ENCODE measurements at regions not wholly inside any gene's neighbourhood (a gene's known extent, or its start where the extent isn't known, plus 50 kb on each side); places are given as distances from the start of the nearest gene placed in this dataset.

DNA sequence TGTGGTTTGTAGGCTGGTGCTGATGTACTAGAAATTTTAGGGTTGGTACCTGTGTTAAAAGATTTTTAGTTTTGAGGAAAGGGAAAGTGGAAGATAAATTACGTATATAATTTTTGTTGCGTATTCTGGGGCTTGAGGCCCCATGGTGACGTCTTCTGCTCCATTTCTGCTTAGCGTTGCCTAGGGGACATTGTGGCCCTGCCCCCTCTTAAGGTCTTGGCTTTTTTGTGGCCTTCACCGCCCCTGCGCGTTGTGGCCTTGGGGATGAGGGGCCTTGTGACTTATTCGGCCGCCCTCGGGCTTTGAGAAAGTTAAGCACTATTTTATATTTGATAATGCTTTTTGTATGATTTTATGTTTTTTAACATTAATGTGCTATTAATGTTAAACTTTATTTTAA lies 182.0 kb downstream of the KLF13 start:
- Histone ChIP-seq H3K36me3 (no peaks in the 10 kb centered on the region), H3K27me3 (no peaks in the 10 kb centered on the region), H3K9me3 (no peaks in the 10 kb centered on the region), H3K4me3 (no peak overlapping the region)
- DNase-seq: no peak

DNA sequence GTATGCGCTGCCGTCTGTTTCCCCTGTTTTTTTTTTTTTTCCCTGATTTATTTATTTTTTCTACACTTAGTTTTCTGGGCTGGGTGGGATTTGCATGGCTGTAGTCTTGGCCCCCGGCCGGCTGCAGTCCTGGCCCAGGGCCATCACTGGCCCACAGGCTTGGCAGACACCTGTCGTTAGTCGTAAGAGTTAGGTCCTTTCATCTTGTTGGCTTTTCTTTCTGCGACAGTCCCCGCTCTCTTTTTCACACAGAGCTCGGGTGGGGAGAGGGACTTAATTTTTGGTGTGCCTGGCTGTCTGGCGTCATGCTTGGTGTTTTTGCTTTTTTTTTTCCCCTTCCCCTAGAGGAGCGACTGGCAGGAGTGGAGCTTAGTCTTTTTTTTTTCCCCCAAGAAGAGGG lies 183.4 kb downstream of the KLF13 start:
- no peaks in the 10 kb centered on the region for H3K27me3 ChIP-seq
- H3K4me3 ChIP-seq: no peak overlapping the region
- H3K36me3 ChIP-seq: no peaks in the 10 kb centered on the region
- H3K9me3 ChIP-seq: no peaks in the 10 kb centered on the region
- no peak for DNase-seq

DNA sequence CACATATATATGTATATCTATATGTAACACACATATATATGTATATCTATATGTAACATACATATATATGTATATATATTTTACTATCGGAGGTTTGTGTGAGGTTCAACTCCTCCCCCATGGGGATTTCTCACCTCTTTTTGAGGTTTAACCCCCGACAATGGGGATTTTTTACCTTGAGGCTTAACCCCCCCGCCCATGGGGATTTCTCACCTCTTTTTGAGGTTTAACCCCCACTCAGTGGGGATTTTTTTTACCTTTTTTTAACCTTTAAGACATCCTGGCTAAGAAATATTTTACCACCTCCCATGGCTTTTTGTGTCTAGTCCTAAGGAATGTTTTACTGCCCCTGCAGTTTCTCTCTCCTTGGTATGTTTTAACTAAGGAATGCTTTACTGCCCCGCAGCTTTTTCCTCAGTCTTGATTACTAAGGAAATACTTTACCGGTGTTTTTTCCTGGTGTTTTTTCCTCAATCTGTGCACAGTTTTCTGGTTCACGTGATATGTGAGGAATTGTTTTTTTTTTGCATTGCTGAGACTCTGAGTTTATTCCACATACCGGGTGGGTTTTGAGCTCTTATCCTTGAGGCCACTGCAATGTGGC lies 185.2 kb downstream of the KLF13 start:
- H3K27me3 ChIP-seq: no peaks in the 10 kb centered on the region
- no peaks in the 10 kb centered on the region for H3K36me3 ChIP-seq
- DNase-seq: no peak
- no peak overlapping the region for H3K4me3 ChIP-seq
- H3K9me3 ChIP-seq: no peaks in the 10 kb centered on the region

DNA sequence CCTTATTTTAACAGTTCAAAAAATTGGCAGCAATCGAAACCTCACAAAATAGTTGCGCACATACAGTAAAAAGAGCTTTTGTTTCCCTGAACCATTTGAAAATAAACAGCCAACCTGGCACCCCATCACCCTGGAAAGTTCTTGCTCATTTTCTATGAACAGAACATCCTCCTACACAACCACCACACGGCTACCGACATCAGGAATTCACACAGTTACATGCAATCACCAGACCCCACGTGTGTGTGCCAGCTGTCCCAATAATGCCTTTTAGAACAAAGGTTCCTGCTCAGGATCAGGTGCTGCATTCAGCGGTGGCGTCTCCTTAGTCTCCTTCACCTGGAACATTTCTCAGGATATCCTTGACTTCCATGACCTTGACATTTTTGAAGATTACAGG lies 186.5 kb downstream of the KLF13 start:
- H3K36me3 ChIP-seq: no peaks in the 10 kb centered on the region
- no peaks in the 10 kb centered on the region for H3K9me3 ChIP-seq
- no peaks in the 10 kb centered on the region for H3K27me3 ChIP-seq
- DNase-seq: no peak
- H3K4me3 ChIP-seq: no peak overlapping the region

DNA sequence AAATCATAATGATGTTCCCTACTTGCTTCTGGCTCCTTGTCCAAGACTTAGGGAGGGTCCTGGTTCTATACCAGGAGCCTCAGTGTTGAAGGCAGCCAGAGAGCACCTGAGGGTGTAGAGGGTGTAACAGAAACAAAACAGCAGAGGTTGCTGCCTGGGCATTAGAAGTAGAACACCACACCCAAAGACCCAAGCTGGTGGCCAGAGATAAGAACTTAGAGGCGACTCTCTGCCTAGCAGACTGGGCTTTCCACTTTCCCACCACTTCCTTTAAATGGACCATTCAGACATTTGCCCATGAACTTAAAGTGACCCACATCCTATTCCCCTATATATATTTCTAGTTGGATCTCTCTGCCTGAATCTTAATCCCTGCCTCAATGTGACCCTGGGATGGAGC lies 189.8 kb downstream of the KLF13 start:
- no peak overlapping the region for H3K4me3 ChIP-seq
- no peaks in the 10 kb centered on the region for H3K9me3 ChIP-seq
- no peaks in the 10 kb centered on the region for H3K36me3 ChIP-seq
- DNase-seq: no peak
- H3K27me3 ChIP-seq: no peaks in the 10 kb centered on the region

DNA sequence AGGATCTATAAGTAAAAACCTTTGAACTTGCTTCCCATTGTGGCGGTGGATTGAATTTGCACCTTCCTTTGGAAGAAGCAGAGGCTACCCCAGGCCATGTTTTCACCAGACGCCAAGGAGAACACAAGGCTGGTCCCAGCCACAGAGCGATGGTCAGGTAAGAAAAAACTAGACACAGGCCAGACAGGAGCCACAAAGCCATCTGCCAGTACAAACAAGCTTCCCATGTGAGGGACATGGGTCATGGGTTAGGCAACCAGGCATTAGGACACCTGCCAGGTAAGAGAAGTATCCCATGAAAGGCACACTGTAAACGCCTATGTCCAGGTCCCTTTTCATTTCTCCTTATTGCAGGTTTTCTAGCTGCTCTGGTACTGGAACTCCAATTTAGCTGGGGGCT lies 190.2 kb downstream of the KLF13 start:
- no peak for DNase-seq
- no peaks in the 10 kb centered on the region for H3K9me3 ChIP-seq
- H3K27me3 ChIP-seq: no peaks in the 10 kb centered on the region
- no peaks in the 10 kb centered on the region for H3K36me3 ChIP-seq
- H3K4me3 ChIP-seq: no peak overlapping the region

DNA sequence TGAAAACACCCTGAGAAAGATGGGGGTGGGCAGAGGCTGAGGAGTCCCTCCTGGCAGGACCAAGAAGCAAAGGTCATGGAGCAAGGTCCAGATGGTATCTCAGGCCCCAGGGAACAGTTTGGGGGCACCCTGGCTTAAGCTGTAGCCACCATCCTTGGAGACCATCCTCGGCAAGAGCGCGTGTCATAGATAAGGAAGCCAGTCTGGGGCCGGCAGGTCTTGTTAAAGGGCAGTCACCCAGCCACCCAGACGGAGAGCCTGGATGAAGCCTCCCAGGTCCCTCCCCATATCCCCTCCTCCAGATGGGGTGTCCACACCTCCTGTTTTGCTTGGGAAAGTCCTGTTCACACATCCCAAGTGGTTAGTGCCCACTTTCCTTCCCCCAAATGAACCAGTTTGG lies 191.1 kb downstream of the KLF13 start:
- Histone ChIP-seq H3K4me3 (no peak overlapping the region), H3K27me3 (no peaks in the 10 kb centered on the region), H3K36me3 (no peaks in the 10 kb centered on the region), H3K9me3 (no peaks in the 10 kb centered on the region)
- DNase-seq: no peak

DNA sequence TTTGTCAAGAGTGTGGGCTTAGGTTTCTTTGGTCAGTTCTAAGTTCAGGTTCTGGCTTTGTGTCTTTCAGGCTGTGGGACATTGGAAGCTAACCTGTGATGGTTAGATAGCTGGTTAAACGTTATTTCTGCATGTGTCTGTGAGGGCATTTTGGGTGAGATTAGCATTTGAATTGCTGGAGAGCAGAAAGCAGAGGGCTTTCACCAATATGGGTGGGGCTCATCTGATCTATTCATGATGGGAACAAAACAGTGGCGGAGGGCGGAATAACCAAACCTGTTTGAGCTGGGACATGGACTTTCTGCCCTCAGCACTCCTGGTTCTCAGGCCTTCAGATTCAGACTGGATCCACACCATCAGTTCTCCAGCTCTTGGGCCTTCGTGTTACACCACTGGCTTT lies 195.4 kb downstream of the KLF13 start:
- DNase-seq: no peak
- H3K9me3 ChIP-seq: no peaks in the 10 kb centered on the region
- H3K36me3 ChIP-seq: no peaks in the 10 kb centered on the region
- no peak overlapping the region for H3K4me3 ChIP-seq
- H3K27me3 ChIP-seq: no peaks in the 10 kb centered on the region

DNA sequence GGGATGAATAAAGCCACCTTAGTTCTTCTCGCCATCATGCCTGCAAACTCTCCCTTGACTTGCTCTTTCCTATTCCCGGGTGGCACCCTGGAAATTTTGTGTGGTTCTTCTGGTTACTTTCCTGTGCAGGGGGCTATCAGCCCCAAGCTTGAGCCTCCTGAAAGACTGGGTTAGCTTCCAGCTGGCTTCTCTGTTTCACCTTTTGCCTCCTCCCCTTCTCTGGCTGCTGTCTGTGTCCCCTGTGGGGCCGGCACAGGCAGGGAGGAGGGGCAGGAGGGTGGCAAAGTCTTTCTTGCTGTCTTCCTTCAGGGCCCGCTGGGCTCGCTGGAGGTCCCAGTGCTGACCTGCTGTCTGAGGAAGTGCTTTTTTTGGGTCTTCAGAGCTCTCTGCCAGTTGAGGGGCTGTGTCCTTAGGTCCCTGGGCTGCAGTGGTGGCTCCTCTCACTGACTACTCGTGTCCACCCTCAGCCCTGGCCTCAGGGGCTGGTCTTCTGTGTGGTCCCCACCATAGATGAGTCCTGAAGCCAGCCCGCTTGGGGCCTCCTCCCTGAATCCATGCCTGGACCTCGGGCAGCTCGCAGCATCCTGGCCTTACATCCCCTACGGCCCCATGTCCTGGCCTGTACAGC lies 196.5 kb downstream of the KLF13 start:
- no peak for DNase-seq
- Histone ChIP-seq H3K36me3 (no peaks in the 10 kb centered on the region), H3K9me3 (no peaks in the 10 kb centered on the region), H3K4me3 (no peak overlapping the region), H3K27me3 (no peaks in the 10 kb centered on the region)

DNA sequence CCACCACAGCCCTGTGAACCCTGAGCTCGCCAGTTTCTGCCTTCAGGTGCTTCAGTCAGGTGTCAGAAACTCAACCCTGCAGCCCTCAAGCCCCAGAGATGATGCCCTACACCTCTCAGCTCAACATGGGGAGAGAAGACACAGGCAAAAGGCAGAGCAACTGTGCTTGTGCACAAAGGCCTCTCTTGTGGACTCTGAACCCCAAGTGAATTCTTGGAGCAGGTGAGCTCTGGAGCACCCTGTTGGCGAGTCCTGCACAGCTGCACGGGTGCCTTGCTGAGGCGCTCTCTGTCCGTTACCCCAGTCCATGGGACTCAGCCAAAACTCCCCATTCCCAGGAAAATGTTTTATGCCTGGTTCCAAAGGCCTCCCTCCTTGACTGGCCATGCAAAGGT lies 197.0 kb downstream of the KLF13 start:
- Histone ChIP-seq H3K36me3 (no peaks in the 10 kb centered on the region), H3K9me3 (no peaks in the 10 kb centered on the region), H3K27me3 (no peaks in the 10 kb centered on the region), H3K4me3 (no peak overlapping the region)
- no peak for DNase-seq

DNA sequence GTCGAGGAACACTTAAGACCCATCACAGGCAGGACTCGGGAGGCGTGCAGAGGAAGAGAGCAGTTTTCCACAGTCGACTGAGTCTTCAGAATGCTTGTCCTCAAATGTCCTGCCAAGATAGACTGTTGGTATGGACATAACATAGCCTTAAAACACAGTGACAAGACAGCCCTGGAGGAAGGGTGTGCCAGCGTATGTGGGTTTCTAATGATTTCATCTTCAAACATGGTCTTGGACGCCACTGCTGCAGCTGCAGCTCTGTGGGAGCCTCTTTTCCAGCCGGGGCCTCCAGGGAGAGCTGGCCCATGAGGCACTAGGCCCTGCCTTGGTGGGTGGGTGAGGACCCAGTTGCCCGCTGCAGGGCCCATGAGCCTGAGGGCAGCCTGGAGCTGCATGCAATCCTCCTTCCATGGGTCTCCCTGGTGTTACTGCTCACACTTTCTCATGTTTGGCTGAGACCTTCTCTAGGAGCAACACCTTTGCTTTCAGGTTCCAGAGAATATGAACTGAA lies 198.6 kb downstream of the KLF13 start:
- Histone ChIP-seq H3K36me3 (no peaks in the 10 kb centered on the region), H3K4me3 (no peak overlapping the region), H3K27me3 (no peaks in the 10 kb centered on the region), H3K9me3 (no peaks in the 10 kb centered on the region)
- DNase-seq: no peak

DNA sequence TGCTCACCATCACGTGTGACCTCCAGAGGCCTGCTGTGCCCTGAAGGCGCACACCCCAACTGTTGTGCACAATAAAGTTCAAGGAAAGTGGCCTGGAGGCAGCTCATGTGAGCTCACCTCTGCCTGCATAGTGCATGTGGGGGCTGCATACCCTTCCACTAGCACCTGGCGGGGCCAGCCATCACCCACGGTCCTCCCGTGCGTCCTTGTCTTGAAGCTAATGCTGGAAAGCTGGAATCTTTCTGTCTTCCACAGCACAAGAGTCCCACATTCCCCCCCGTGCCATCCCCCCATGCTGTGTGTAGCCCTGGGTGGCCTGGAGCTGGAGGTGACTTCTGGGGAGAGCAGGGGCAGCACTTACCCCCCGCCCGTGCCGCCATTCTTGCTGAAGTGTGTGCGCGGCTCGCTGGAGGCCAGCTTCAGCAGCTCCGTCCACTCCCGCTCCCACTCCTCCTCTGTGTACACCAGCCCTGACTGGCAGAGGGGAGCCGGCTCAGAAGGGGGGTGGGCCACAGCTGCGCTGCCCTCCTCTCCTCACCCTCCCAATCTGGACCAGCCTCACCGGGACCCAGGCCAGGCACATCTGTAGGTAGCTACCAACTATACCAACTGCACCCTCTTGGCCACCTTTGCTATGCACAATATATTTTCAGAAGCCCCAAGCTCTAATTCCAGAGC lies 199.5 kb downstream of the KLF13 start:
- Histone ChIP-seq H3K36me3 (no peaks in the 10 kb centered on the region), H3K27me3 (no peaks in the 10 kb centered on the region), H3K9me3 (no peaks in the 10 kb centered on the region), H3K4me3 (no peak overlapping the region)
- DNase-seq: no peak

DNA sequence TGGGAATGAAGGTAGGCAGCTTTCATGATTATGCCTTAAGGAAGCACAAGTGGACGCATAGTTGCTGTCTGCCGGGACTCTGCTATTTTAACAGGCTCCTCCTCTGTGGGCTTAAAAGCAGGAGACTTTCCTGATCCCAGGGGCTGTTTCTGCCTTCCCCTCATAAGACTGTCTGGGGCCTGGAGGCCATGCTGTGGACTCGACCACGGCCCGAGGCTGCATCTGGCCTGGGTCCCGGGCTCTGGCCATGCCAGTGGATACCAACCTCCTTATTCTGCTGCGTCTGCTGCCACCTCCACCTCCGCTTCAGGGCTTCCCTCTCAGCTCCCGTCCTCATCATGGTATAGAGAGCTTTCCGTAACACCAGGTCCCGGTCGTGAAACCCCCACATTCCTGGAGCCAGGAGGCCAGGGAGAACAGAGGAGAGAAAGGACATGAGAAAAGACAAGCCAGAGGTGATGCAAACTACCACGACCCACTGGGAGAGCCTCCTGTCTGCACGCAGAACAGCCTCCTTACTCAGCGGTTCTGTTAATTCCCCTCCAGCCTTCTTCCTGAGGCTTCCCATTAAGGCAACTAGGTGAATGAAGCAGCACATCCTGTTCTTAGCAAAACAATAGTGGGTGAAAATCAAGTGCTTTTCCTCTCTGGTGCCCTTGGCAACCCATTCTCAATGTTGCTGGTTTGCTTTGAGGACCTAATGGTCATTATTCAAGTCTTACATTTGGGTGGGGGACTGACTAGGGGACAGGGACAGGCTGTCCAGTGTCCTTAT lies 200.5 kb downstream of the KLF13 start:
- Histone ChIP-seq H3K27me3 (no peaks in the 10 kb centered on the region), H3K4me3 (no peak overlapping the region), H3K9me3 (no peaks in the 10 kb centered on the region), H3K36me3 (no peaks in the 10 kb centered on the region)
- no peak for DNase-seq

DNA sequence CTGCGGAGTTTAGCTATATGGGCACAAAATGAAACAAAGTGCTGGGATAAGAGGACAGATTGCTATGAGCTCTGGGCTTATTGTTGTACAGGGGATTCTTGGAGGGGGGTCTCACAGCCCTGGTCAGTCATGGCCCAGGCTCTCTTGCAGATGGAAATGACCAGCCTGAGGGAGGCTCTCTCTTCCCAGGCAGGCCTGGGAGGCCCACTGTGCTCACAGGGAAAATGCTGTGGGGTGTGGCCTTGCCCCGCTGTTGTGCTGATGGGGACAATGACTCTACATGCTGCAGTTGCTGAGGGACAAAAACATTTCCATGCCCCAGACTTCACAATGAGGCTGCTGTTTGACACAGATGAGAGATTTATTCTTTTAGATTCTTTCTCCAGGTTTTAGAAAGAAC lies 202.2 kb downstream of the KLF13 start:
- no peak for DNase-seq
- Histone ChIP-seq H3K9me3 (no peaks in the 10 kb centered on the region), H3K27me3 (no peaks in the 10 kb centered on the region), H3K36me3 (no peaks in the 10 kb centered on the region), H3K4me3 (no peak overlapping the region)

DNA sequence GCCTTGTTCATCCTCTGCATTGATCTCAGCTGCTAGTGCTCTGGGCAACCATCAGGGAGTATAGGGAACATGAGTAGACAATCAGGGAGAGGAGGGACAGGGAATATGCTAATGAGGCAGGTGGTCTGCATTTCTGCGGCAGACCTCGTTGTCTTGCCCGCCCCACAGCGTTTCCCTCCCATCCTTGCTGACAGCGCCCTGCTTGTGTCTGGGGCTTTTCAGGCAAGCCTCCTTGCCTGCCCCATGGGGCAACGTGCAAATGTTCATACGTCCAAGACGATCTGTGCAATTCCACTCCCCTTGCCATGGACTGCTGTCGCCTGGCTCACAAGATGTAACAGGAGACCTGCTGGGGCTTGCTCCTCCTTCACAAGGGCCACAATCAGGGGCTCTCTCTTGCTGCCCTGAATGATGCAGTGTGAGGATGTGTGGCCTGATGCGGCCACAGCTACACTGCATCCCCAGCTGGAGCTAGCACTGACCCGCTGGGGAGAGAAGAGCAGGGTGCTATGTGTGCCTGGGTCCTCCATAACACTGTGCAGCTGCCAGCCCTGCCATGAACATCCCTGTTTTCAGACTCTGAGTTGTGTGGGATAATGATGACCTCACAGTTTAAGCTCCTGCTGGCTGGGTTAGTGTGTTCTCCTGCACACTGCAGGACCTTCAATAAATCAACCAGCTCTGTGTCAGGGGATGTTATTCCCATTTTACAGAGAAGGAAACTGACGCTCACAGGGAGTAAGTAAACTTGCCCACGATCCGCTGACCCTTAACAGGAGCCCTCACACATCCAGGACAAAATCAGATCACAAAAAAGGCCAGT lies 211.3 kb downstream of the KLF13 start:
- Histone ChIP-seq H3K4me3 (no peak overlapping the region), H3K9me3 (no peaks in the 10 kb centered on the region), H3K36me3 (no peaks in the 10 kb centered on the region), H3K27me3 (peaks cover 5% of the 10 kb centered on the region)
- DNase-seq: no peak

DNA sequence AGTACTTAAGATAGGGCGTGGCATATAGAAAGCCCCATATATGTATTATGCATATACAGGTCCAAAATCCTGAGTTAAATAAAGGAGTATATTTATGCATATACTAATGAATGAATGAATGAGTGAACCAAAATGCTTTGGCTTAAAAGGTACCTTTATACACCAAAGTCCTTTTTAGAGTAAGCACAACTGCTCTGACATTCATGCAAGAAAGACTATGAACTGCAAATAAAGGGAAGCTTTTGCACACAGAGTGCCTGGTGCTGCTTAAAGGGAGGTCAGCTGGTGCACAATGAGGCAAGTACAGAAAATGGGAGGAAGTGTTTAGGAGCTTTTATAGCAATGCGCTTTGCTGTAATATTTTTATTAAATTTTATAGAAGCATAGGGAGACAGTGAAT lies 214.0 kb downstream of the KLF13 start:
- peaks cover 21% of the 10 kb centered on the region for H3K27me3 ChIP-seq
- DNase-seq: no peak
- no peaks in the 10 kb centered on the region for H3K9me3 ChIP-seq
- no peak overlapping the region for H3K4me3 ChIP-seq
- no peaks in the 10 kb centered on the region for H3K36me3 ChIP-seq

DNA sequence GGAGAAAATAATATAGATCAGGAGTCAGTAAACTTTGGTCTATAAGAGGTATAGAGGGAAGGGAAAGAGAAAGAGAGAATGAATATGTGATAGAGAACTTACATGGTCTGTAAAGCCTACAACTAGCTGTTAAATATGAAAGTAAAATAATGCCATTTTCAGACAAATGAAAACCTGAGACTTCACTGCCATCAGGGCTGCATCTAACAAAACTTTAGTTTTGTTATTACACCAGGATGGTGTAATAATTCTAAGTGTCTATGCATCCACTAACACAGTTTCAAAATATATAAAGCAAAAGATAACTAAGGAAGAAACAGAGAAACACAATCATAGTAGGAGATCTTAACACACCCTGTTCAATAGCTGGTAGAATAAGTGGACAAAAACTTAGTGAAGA lies 217.7 kb downstream of the KLF13 start:
- Histone ChIP-seq H3K27me3 (peaks cover 24% of the 10 kb centered on the region), H3K9me3 (no peaks in the 10 kb centered on the region), H3K36me3 (no peaks in the 10 kb centered on the region), H3K4me3 (no peak overlapping the region)
- DNase-seq: no peak
